Stomach smooth muscle (tissue), 2 donors: ENCODE measurements at regions not wholly inside any gene's neighbourhood (a gene's known extent, or its start where the extent isn't known, plus 50 kb on each side); places are given as distances from the start of the nearest gene placed in this dataset.

ENCODE experiments used
- H3K27ac ChIP-seq: one replicate; pipeline ENCODE4 v1.7.0; 2013; ENCODE audit warnings: mild to moderate bottlenecking, low read length, inconsistent platforms
- H3K27me3 ChIP-seq, 2 donors: one replicate each; pipeline ENCODE4 v1.7.0; 2013; ENCODE audit warnings: low read length in 2 of 2; ENCODE audit not compliant: insufficient read depth in 2 of 2, control insufficient read depth in 1 of 2
- H3K36me3 ChIP-seq, 2 donors: one replicate each; pipeline ENCODE4 v1.7.0; 2013; ENCODE audit warnings: low read length in 2 of 2; ENCODE audit not compliant: control insufficient read depth in 2 of 2, insufficient read depth in 2 of 2
- H3K4me1 ChIP-seq: one replicate; pipeline ENCODE4 v1.7.0; 2013; ENCODE audit warnings: low read length; ENCODE audit not compliant: control insufficient read depth, insufficient read depth
- H3K4me3 ChIP-seq, 2 donors: one replicate each; pipeline ENCODE4 v1.7.0; 2013; ENCODE audit warnings: low read length in 2 of 2
- H3K9ac ChIP-seq, 2 donors: one replicate each; pipeline ENCODE4 v1.7.0; 2013; ENCODE audit warnings: low read length in 2 of 2, mild to moderate bottlenecking in 1 of 2
- H3K9me3 ChIP-seq, 2 donors: one replicate each; pipeline ENCODE4 v1.7.0; 2013; ENCODE audit warnings: low read length in 2 of 2; ENCODE audit not compliant: control insufficient read depth in 2 of 2
- donor health status: healthy.
- donor health status: Pancreatic carcinoma.

GRCh38 chr4:112058433-112058832 is 86.8 kb upstream of the FAM241A start:
- H3K36me3 ChIP-seq: no peaks in the 10 kb centered on the region
- no peaks in the 10 kb centered on the region for H3K27me3 ChIP-seq
- H3K4me1 ChIP-seq: no peaks in the 10 kb centered on the region
- H3K4me3 ChIP-seq: no peak overlapping the region
- H3K27ac ChIP-seq: no peak overlapping the region
- H3K9me3 ChIP-seq: no peaks in the 10 kb centered on the region
- no peak overlapping the region for H3K9ac ChIP-seq

GRCh38 chr4:112060212-112060611 is 85.0 kb upstream of the FAM241A start:
- Histone ChIP-seq H3K27ac (no peak overlapping the region), H3K36me3 (no peaks in the 10 kb centered on the region), H3K4me1 (no peaks in the 10 kb centered on the region), H3K9me3 (no peaks in the 10 kb centered on the region), H3K27me3 (no peaks in the 10 kb centered on the region), H3K9ac (no peak overlapping the region), H3K4me3 (no peak overlapping the region)

GRCh38 chr4:112061207-112061817 is 83.9 kb upstream of the FAM241A start:
- no peak overlapping the region for H3K4me3 ChIP-seq
- H3K27ac ChIP-seq: no peak overlapping the region
- no peaks in the 10 kb centered on the region for H3K9me3 ChIP-seq
- H3K9ac ChIP-seq: no peak overlapping the region
- no peaks in the 10 kb centered on the region for H3K4me1 ChIP-seq
- H3K36me3 ChIP-seq: no peaks in the 10 kb centered on the region
- no peaks in the 10 kb centered on the region for H3K27me3 ChIP-seq

GRCh38 chr4:112063260-112063659 is 82.0 kb upstream of the FAM241A start:
- Histone ChIP-seq H3K9me3 (no peaks in the 10 kb centered on the region), H3K27ac (no peak overlapping the region), H3K4me1 (no peaks in the 10 kb centered on the region), H3K9ac (no peak overlapping the region), H3K4me3 (no peak overlapping the region), H3K27me3 (no peaks in the 10 kb centered on the region), H3K36me3 (no peaks in the 10 kb centered on the region)

- Histone ChIP-seq H3K27me3 (no peaks in the 10 kb centered on the region), H3K36me3 (no peaks in the 10 kb centered on the region), H3K9ac (no peak overlapping the region), H3K4me3 (no peak overlapping the region), H3K27ac (no peak overlapping the region), H3K4me1 (no peaks in the 10 kb centered on the region), H3K9me3 (no peaks in the 10 kb centered on the region)
Measured at GRCh38 chr4:112069110-112069509, 76.1 kb upstream of the FAM241A start.

GRCh38 chr4:112073181-112073580 is 72.1 kb upstream of the FAM241A start:
- Histone ChIP-seq H3K4me3 (no peak overlapping the region), H3K27ac (no peak overlapping the region), H3K9me3 (no peaks in the 10 kb centered on the region), H3K27me3 (no peaks in the 10 kb centered on the region), H3K4me1 (no peaks in the 10 kb centered on the region), H3K36me3 (no peaks in the 10 kb centered on the region), H3K9ac (no peak overlapping the region)

- no peak overlapping the region for H3K9ac ChIP-seq
- no peaks in the 10 kb centered on the region for H3K9me3 ChIP-seq
- H3K36me3 ChIP-seq: no peaks in the 10 kb centered on the region
- H3K27me3 ChIP-seq: no peaks in the 10 kb centered on the region
- no peak overlapping the region for H3K4me3 ChIP-seq
- H3K4me1 ChIP-seq: no peaks in the 10 kb centered on the region
- no peak overlapping the region for H3K27ac ChIP-seq
Measured at GRCh38 chr4:112075129-112075753, 70.0 kb upstream of the FAM241A start.

- no peaks in the 10 kb centered on the region for H3K36me3 ChIP-seq
- no peak overlapping the region for H3K27ac ChIP-seq
- no peak overlapping the region for H3K4me3 ChIP-seq
- no peaks in the 10 kb centered on the region for H3K4me1 ChIP-seq
- no peaks in the 10 kb centered on the region for H3K9me3 ChIP-seq
- H3K9ac ChIP-seq: no peak overlapping the region
- H3K27me3 ChIP-seq: no peaks in the 10 kb centered on the region
Measured at GRCh38 chr4:112075906-112076305, 69.3 kb upstream of the FAM241A start.

- Histone ChIP-seq H3K9ac (no peak overlapping the region), H3K36me3 (no peaks in the 10 kb centered on the region), H3K4me1 (no peaks in the 10 kb centered on the region), H3K27me3 (no peaks in the 10 kb centered on the region), H3K9me3 (no peaks in the 10 kb centered on the region), H3K27ac (no peak overlapping the region), H3K4me3 (no peak overlapping the region)
Measured at GRCh38 chr4:112076919-112077608, 68.2 kb upstream of the FAM241A start.

- Histone ChIP-seq H3K4me1 (no peaks in the 10 kb centered on the region), H3K27me3 (no peaks in the 10 kb centered on the region), H3K9me3 (no peaks in the 10 kb centered on the region), H3K4me3 (no peak overlapping the region), H3K27ac (no peak overlapping the region), H3K36me3 (no peaks in the 10 kb centered on the region), H3K9ac (no peak overlapping the region)
Measured at GRCh38 chr4:112077743-112078142, 67.5 kb upstream of the FAM241A start.
